Peyer's patch (tissue), 4 donors: ENCODE measurements at regions not wholly inside any gene's neighbourhood (a gene's known extent, or its start where the extent isn't known, plus 50 kb on each side); places are given as distances from the start of the nearest gene placed in this dataset.

ENCODE experiments used
- CTCF ChIP-seq, 6 experiments: fragments of 450-650 bp in 4 of 6; fragments of 200-600 bp in 2 of 6; sonication (generic) in 1 of 6; IDR thresholded peaks; one replicate each; pipeline ENCODE4 v1.5.1; 2017 to 2019; ENCODE audit warnings: antibody characterized with exemption in 6 of 6, mild to moderate bottlenecking in 3 of 6, moderate library complexity in 1 of 6
- POLR2A ChIP-seq, 2 donors: fragments of 450-650 bp; IDR thresholded peaks; one replicate each; pipeline ENCODE4 v1.5.1; 2017; ENCODE audit warnings: antibody characterized with exemption in 2 of 2, mild to moderate bottlenecking in 2 of 2, moderate library complexity in 2 of 2

- TF ChIP-seq CTCF (IDR thresholded peaks at IDR 0.05) = no peak
- TF ChIP-seq POLR2A (IDR thresholded peaks at IDR 0.05) = no peak
Observed at GRCh38 chr5:38022631-38023030, 182.8 kb upstream of the GDNF start.
